Right renal cortex interstitium (tissue), 3 donors: ENCODE measurements at regions not wholly inside any gene's neighbourhood (a gene's known extent, or its start where the extent isn't known, plus 50 kb on each side); places are given as distances from the start of the nearest gene placed in this dataset.

Experiments used
- DNase-seq, 3 donors: peaks; one replicate each; pipeline ENCODE4 v3.0.0-alpha.2; 2013; ENCODE audit warnings: low read depth in 3 of 3, low spot score in 2 of 3

DNA sequence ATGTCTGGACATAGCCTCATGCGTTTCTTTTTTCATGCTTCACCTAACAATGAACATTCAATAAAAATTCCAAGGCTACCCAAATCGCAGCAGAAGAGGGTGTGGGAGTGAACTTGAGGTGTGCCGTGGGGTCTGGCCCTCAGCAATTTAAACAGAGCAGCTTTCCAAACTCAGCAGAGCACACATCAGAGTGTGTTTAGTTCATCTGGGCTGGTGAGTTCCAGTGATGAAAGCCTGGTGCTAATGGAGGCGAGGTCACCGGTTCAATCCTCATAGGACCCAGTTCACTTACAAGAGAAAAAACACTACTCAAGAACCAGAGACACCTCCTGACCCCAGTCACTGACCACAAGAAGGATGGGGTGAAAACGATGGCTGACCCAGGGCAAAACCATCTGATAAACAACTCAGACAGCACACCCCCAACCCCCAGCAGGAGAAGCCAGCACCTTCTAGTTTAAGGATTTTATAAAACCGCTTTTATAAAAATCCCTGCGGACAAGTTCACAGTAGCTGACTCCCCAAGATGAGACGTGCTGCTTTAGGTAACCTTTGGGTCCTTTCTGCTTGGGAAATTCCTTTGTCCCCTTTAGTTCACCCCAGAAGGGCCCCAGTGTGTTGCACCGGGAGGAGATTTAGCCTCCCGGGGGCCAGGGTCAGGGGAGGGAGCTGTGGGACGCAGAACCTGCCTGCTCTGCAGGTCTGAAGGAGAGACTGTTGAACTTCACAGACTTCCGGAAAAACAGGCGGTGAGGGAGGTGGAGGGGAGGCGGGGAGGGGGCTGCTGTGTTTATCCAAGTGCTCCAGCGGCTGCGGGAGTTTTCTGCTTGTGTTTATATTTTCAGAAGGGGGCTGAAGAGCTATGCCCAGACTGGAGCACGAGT lies 152.7 kb upstream of the SOX11 start:
- peak in 1 of 3 donors; percentile 61 for DNase-seq

- no peak for DNase-seq
Measured at GRCh38 chr2:5540856-5541255, 151.3 kb upstream of the SOX11 start.

GRCh38 chr2:5544205-5544786 lies 147.9 kb upstream of the SOX11 start:
- no peak for DNase-seq

DNA sequence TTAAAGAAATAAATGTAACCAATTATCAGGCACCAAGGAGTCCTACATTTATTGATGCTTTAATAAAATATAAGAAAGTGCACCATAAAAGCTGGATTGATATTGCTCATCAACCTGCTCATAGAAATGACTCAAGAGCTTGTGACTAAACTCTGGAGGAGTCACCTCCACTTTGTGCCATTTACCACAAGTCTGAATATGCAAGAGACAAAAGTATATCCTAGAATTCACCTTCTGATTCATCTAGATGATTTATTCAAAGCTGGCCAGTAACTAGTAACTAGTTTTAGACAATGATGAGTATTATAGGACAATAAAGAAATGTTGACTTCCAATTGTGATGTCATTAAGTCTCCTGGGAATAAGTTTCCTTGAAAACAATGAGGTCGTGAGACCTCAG lies 146.0 kb upstream of the SOX11 start:
- no peak for DNase-seq

DNA sequence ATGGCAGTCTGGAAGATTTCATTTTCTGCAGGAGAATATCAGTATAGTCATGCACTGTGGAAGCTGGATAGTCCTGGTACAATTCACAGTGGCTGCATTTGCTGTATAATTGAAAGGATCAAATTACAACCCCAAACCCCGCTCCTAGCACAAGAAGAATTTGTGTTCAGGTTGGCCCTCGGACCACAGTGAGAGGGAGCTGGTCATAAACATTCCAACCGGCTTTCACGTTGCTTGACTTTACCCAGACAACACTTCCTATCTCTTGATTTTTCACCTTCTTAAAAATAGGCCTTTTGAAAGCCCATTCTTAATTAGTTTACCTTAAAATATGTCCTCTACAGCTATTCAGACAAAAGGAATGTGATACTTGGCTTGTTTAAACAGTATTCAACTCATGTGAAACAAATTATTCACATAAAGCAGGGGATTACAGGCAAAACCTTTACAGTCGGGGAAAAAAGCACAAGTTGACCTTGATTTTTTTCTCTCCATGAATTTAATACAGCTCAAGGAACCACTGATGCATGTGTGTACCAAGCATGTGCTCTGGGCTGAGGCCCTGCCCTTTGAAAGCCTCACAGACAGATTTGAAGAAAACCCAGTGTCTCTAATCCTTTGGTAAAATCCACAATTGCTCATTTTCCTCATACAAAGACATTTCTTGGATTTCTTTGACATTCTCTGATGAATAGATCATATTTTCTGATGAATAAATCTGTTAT lies 143.0 kb upstream of the SOX11 start:
- peak in 2 of 3 donors; percentile 48 to 50 for DNase-seq

- DNase-seq: no peak
Measured at GRCh38 chr2:5549771-5550170, 142.4 kb upstream of the SOX11 start.

- no peak for DNase-seq
Measured at GRCh38 chr2:5555636-5556035, 136.5 kb upstream of the SOX11 start.

GRCh38 chr2:5561006-5561405 lies 131.2 kb upstream of the SOX11 start:
- DNase-seq: peak in 1 of 3 donors; percentile 36

- no peak for DNase-seq
Measured at GRCh38 chr2:5562426-5562825, 129.8 kb upstream of the SOX11 start.

- no peak for DNase-seq
Measured at GRCh38 chr2:5562865-5563264, 129.3 kb upstream of the SOX11 start.

- DNase-seq: no peak
Measured at GRCh38 chr2:5563411-5563810, 128.8 kb upstream of the SOX11 start.

DNA sequence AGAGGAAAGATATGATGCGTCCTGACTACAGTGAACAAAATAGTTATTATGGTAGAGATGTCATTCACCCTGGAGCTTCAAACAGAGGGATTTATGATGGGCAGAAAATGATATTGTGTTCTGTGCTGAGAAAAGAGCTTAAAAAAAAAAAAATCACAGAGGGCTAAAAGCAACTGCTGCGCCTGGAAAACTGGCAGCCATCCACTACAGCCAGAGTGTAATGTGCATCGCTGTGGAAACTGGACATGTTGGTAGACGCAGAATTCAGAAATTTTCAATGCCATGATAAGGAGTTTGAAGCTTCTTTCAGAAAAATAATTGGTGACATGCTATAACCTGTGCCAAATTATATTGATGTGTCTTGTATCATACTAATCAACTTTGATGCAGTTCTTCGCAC lies 122.9 kb upstream of the SOX11 start:
- DNase-seq: no peak

GRCh38 chr2:5576015-5576414 lies 116.2 kb upstream of the SOX11 start:
- DNase-seq: no peak

DNA sequence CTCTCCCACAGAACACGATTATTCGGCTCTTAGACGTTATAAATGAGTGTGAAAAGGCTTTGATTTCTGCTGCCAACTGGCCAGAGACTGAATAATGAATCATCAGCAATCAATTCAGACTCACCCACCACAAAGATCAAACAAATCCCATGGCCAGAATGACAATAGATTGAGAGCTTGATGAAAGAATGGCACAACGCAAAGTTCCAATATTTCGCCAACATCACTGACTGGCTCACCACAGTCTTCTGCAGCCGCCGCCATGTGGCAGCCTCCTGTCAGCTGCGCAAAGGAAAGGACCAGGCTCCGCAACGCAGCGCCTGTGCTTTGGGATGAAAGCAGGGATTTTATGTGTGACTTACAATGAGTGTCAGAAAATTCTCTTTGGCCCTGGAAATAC lies 104.4 kb upstream of the SOX11 start:
- no peak for DNase-seq

- no peak for DNase-seq
Measured at GRCh38 chr2:5588601-5589000, 103.6 kb upstream of the SOX11 start.

DNA sequence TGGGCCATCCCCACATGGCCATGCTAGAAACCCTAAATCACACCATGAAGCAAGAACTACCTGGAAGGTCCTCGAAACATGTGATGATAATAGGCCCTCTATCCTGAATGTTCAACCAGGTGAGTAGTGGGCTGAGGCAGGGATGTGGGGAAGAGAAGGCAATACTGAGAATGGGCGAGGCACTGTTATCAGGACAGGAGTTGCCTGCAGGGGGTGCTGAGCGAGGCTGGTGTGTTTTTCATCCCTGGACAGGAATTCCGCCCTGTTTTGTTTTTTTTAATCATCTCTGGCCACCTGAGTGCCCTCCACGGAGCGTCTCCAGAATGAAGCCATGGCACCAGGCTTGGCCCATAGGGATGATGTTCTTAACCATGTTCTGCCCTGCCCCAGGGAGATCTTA lies 103.0 kb upstream of the SOX11 start:
- DNase-seq: no peak

- no peak for DNase-seq
Measured at GRCh38 chr2:5590886-5591285, 101.3 kb upstream of the SOX11 start.

- DNase-seq: no peak
Measured at GRCh38 chr2:5592916-5593315, 99.3 kb upstream of the SOX11 start.

GRCh38 chr2:5594249-5594695 lies 97.9 kb upstream of the SOX11 start:
- DNase-seq: no peak

DNA sequence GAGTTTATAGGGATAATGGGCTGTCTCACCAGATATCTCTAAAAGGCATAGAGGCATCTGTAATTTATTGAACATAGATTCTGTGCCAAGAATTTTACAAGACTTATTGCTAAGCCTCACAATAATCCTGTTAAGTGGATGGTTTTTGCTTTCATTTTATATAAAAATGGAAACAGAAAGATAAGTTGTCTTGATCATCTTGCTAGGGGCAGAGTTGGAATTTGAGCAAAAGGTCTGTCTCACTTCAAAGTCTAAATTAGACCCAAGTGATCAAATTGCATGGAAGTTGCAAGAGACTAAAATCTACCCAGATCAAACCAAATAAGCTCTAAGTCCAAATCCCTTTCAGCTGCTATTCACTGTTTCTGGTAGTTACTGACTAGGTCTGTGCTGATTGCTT lies 95.3 kb upstream of the SOX11 start:
- no peak for DNase-seq

GRCh38 chr2:5598156-5598555 lies 94.0 kb upstream of the SOX11 start:
- DNase-seq: no peak

DNA sequence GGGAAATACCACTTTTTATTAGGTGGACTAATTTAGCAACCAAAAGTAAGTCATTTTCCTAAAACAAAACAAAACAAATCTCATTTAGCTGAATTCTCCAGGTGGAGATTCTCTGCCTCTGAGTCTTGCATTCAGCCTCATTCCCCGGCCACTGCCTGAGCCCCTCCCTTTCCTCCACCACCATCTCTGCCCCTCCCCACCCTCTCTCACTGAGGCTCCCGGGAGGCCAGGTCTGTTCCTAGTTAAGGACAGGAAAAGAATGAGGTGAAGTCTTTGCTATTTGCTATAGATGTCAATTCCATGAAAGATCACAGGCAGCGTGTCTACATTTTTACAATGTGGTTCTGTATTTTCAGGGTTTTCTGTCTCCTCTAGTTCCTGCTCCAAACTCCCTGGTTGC lies 83.0 kb upstream of the SOX11 start:
- DNase-seq: no peak
